ENCODE measurements at regions not wholly inside any gene's neighbourhood (a gene's known extent, or its start where the extent isn't known, plus 50 kb on each side); places are given as distances from the start of the nearest gene placed in this dataset.

DNA sequence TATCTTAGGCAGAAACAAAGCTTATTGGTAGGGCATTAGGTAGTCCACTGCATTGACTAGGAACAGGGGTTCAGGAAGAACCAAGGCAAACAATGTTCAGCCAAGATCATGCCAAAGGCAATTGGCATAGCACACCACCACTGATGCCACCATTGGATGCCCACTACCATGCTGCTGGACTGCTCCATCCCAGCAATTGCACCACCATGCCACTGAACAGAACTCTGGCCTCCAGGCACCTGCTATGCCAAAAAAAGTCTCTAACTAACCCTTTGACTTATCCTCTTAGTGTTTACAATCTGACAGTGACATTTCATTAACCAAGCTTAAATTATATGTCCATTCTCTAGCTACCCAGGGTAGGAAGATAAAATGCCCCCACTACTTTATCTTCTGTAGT, 509.6 kb upstream of the CAMK1G start:
- no peak for DNase-seq (ENCODE audit: low read depth in 4 of 4, low spot score in 2 of 4)

DNA sequence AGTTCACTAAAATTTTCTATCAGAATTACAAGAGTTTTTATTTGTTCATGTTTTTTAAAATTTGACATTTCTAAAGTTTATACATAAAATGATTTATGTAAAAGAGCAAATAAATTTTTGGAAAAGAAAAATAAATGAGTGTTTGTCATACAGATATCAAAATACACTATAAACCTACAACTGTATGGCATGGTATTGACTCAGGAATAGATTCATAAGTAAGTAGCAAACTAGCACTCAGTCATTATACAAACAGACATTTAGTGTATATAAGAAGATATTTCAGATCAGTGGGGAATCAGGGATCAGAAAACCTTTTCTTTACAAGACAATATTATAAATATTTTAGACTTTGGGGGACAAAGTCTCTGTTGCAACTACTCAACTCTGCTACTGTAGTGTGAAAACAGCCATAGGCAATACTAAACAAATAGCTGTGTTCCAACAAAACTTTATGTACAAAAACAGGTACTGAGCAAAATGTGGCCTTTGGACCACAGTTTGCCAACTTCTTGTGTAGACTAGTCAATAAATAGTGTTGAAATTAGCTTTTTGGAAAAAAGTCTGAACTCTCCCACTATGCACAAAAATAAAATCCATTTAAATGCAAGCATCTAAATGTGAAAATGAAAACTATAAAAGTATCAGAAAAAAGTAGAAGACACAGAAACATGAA, 508.8 kb upstream of the CAMK1G start:
- DNase-seq (ENCODE audit: low read depth in 4 of 4, low spot score in 2 of 4), result no peak

GRCh38 chr1:209076688-209077087, 506.8 kb upstream of the CAMK1G start:
- no peak for DNase-seq (ENCODE audit: low read depth in 4 of 4, low spot score in 2 of 4)

- DNase-seq (ENCODE audit: low read depth in 4 of 4, low spot score in 2 of 4), result no peak
Measured at GRCh38 chr1:209080170-209080781, 503.2 kb upstream of the CAMK1G start.

DNA sequence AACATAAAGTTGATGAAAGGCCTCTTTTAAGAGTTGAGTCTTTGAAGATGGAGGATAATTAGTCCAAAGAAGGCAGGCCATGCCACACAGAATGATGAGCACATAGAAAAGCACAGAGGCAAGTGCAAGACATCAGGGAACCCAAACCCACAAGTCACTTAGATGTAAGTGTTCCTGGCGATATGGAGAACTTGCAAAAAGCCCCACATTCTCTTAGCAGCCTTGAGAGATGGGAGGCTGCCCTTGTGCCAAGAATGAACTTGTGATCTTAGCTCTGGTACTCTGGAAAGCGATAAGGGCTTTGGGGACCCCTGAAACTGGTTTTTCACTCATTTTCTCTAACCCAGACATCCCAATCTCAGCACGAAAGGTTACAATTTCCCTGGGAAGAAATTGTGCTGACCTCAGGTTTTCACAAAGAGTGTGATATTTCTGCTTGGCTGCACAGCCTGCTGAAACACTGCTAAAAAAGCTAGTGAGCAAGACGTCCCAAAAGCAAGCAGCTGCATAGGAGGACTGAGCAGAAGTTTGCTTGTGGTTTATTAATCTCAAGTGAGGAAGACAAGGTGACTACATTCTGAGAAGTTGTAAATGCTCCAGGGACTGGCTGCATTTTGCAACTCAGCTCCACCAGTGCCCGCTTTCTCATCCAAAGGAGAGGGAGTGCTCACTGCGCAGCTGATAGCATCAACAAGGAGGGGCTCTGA, 496.9 kb upstream of the CAMK1G start:
- DNase-seq (ENCODE audit: low read depth in 4 of 4, low spot score in 2 of 4), result no peak

GRCh38 chr1:209094384-209094783, 489.1 kb upstream of the CAMK1G start:
- no peak for DNase-seq (ENCODE audit: low read depth in 4 of 4, low spot score in 2 of 4)

GRCh38 chr1:209095627-209096595, 487.6 kb upstream of the CAMK1G start:
- no peak for DNase-seq (ENCODE audit: low read depth in 4 of 4, low spot score in 2 of 4)

GRCh38 chr1:209100460-209100859, 483.1 kb upstream of the CAMK1G start:
- no peak for DNase-seq (ENCODE audit: low read depth in 4 of 4, low spot score in 2 of 4)

GRCh38 chr1:209101106-209101505, 482.4 kb upstream of the CAMK1G start:
- no peak for DNase-seq (ENCODE audit: low read depth in 4 of 4, low spot score in 2 of 4)

DNA sequence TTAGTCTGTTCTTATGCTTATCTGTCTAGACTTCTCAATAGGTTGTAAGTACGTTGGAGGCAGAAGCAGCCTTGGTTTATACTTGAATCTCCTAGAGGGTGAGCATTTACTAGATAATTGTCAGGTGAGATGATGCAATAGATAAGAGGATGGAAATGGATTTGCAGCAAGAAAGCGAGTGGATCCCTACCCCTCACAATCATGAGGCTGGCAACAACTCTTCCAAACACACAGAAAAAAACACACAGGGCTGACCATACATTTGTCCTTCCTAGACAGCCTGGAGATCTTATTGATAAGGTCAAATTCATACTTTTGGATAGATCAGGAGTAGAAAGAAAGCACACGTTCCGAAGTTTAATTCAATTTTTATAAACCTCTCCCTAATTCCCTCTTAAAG, 481.4 kb upstream of the CAMK1G start:
- no peak for DNase-seq (ENCODE audit: low read depth in 4 of 4, low spot score in 2 of 4)

GRCh38 chr1:209102531-209102930, 481.0 kb upstream of the CAMK1G start:
- DNase-seq (ENCODE audit: low read depth in 4 of 4, low spot score in 2 of 4), result no peak

DNA sequence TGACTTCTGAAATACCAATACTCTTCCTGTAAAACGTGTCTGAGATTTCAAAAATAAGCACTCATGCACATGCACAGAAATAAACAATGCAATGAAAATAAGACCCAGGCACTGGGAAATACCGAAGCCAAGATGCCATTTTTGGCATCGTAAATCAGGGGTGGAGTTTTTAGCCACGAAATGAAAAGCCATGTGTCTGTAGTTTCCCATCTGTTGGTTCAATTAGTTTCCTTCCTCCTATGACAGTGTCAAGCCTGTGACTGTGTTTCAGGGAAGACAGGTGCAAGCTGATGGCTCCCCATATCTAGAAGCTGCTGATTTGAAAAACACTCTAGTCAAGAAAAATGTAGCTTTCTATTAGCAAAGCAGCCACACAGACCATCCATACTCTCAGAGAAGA, 480.4 kb upstream of the CAMK1G start:
- DNase-seq (ENCODE audit: low read depth in 4 of 4, low spot score in 2 of 4), result no peak

DNA sequence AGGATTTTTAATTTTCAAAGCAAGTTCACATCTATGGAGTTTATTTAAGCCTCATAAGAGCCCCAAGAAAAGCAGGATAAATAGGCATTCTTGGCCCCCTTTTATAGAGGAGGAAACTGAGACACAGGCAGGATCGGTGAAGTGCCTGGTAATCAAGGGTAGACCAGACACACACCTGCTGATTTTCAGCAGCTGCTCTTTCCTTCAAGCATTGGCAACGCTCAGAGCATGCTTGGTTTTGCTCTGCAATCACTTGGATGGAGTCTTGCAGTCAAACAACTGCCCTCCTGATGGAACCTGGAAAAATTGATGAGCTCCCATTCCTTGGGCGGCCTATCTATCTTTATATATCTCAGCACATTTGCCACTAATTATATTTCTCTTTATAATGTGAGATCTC, 478.9 kb upstream of the CAMK1G start:
- DNase-seq (ENCODE audit: low read depth in 4 of 4, low spot score in 2 of 4), result no peak

DNA sequence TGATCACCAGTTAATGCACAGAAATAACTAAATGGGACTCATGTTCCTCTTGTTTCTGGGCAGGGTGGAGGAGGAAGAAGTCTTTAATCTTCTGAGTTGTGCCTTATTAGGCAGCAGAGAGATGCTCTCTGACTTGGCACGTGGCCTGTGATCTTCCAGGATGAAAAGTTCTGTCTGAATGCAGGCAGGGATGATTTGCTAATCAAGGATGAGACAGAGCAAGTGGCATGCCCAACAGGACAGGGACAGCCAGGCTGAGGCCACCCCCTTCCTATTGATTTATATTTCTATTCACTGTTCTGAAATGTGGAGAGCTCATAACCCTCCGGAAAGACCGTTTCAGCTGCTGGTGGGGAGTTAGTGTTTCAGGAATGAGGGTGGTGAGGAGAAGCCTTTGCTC, 477.8 kb upstream of the CAMK1G start:
- DNase-seq (ENCODE audit: low read depth in 4 of 4, low spot score in 2 of 4), result no peak

DNA sequence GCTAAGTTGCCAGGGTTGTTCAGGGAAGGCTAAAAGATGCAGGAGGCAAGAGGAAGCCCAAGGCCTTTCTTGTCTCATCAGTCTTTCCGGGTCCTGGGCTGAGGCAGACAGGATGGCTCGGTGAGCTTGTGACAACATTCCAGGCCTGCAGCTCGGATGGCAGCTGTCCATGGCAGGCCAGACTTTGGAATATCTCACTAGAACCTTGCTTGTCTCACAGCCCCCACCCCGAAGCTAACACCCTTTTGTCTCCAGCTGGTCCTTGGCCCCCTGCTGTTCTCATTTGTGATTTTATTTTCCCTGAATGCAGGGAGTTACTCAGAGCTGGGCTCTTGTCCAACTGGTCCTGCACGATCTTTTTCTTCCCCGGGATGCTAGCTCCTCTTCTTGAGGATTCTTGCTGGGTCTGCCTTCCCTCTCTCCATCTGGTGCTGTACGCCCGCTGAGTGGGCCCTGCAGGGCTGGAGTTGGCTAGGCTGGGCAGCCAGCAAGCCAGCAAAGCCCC, 477.2 kb upstream of the CAMK1G start:
- DNase-seq (ENCODE audit: low read depth in 4 of 4, low spot score in 2 of 4), result no peak

- DNase-seq (ENCODE audit: low read depth in 4 of 4, low spot score in 2 of 4), result no peak
Measured at GRCh38 chr1:209106861-209107260, 476.7 kb upstream of the CAMK1G start.

DNA sequence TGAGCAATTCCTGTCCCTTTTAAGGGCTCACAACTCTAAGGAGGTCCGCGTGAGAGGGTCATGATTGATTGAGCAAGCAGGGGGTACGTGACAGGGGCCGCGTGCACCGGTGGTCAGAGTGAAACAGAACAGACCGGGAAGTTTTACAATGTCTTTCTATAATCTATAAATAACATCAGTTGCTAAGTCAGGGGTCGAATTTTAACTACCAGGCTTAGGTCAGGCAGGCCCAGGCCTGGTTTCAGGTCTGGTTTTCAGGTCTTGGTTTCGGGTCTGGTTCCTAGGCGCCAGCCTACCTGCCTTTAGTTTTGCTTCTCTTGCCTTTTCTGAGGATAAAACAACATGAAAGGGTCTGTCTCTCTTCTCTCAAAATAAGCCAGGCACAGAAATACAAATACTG, 476.0 kb upstream of the CAMK1G start:
- no peak for DNase-seq (ENCODE audit: low read depth in 4 of 4, low spot score in 2 of 4)

DNA sequence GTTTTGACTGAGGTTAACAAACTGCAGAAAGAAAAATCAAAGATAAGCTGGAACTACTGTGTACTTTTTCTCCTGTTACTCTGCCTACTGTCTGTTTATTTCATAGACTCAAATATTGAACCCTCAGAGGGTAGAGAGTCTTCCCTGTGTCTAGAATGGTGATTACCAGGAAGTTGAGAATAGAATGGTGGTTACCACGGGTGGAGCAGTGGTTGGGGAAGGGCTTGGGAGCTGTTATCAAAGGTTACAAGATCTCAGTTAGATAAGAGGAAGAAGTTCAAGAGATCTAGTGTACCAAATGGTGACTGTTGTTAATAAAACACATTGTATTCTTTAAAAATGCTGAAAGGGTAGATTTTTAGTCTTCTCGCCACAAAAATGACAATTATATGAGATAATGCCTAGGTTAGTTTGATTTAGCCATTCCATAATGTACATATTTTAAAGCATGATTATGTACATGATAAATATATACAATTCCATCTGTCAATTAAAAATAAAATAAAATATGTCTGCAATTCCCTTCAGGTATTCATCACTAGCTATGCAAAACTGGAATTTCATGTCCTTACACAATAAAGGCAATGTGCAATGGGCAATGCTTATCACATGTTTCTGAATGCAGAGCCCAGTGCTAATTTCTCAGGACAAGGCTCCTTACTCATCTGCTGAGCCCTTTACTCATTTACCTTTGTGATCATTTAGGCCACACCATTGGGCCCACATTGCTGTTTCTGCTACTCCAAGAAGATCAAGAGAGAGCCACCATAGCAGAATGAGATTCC, 474.3 kb upstream of the CAMK1G start:
- DNase-seq (ENCODE audit: low read depth in 4 of 4, low spot score in 2 of 4), result no peak

DNA sequence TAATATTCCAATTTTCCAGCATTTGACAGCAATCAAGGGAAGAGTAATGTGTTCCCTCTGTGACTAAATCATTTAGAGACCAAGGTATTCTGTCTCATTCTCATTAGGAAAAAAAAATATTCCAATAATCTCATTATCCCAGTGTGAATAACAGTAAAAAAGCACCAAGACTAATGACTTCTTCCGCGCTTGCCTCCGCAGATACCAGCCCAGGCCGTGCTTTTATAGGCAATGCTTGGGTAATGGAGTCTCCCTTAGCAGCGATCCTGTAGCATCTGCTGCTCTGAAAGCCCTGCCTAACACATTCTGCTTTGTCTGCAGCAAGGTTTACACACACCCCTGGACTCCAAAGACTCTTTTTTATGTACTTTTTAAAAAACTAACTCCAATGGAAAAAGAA, 470.0 kb upstream of the CAMK1G start:
- DNase-seq (ENCODE audit: low read depth in 4 of 4, low spot score in 2 of 4), result no peak

GRCh38 chr1:209116705-209117104, 466.8 kb upstream of the CAMK1G start:
- DNase-seq (ENCODE audit: low read depth in 4 of 4, low spot score in 2 of 4), result no peak

All from left renal cortex interstitium (tissue), 4 donors.